Suppressor macrophage treated with lipopolysaccharide for 1 hour (primary cell): ENCODE measurements at regions not wholly inside any gene's neighbourhood (a gene's known extent, or its start where the extent isn't known, plus 50 kb on each side); places are given as distances from the start of the nearest gene placed in this dataset.
"Not testable (repeated sequence)": the region's sequence is repeated elsewhere in the genome, so short reads cannot be mapped to it uniquely, and the experiment has no call there.

Source experiments
- DNase-seq, 3 donors: peaks; one replicate each; pipeline ENCODE4 v3.0.0-alpha.2; 2020 to 2022

GRCh38 chr5:25568989-25569625 lies 924.3 kb upstream of the CDH10 start:
- peak in 2 of 3 donors; percentile 7 to 33 for DNase-seq

GRCh38 chr5:25568294-25568693 lies 923.5 kb upstream of the CDH10 start:
- no peak for DNase-seq

- no peak for DNase-seq
Measured at GRCh38 chr5:25567881-25568280, 923.1 kb upstream of the CDH10 start.

- no peak for DNase-seq
Measured at GRCh38 chr5:25562656-25563055, 917.9 kb upstream of the CDH10 start.

GRCh38 chr5:25554077-25554476 lies 909.3 kb upstream of the CDH10 start:
- no peak for DNase-seq

- no peak for DNase-seq
Measured at GRCh38 chr5:25552871-25553481, 908.2 kb upstream of the CDH10 start.

- no peak for DNase-seq
Measured at GRCh38 chr5:25550793-25551192, 906.0 kb upstream of the CDH10 start.

GRCh38 chr5:25544652-25545249 lies 900.0 kb upstream of the CDH10 start:
- peak; percentile 15 to 23 (median 20) for DNase-seq

- DNase-seq = no peak
Measured at GRCh38 chr5:25540628-25541027, 895.9 kb upstream of the CDH10 start.

GRCh38 chr5:25539536-25539935 lies 894.8 kb upstream of the CDH10 start:
- DNase-seq = no peak

- DNase-seq = not testable (repeated sequence)
Measured at GRCh38 chr5:25536461-25536860, 891.7 kb upstream of the CDH10 start.

- no peak for DNase-seq
Measured at GRCh38 chr5:25516141-25516540, 871.4 kb upstream of the CDH10 start.

GRCh38 chr5:25515525-25515924 lies 870.7 kb upstream of the CDH10 start:
- DNase-seq = no peak

GRCh38 chr5:25510692-25511091 lies 865.9 kb upstream of the CDH10 start:
- DNase-seq = not testable (repeated sequence)

- DNase-seq = not testable (repeated sequence)
Measured at GRCh38 chr5:25508011-25508410, 863.2 kb upstream of the CDH10 start.

GRCh38 chr5:25500635-25501034 lies 855.9 kb upstream of the CDH10 start:
- DNase-seq = no peak

- no peak for DNase-seq
Measured at GRCh38 chr5:25489834-25490538, 845.2 kb upstream of the CDH10 start.

GRCh38 chr5:25488119-25488518 lies 843.3 kb upstream of the CDH10 start:
- no peak for DNase-seq

GRCh38 chr5:25484391-25484790 lies 839.6 kb upstream of the CDH10 start:
- DNase-seq = no peak

GRCh38 chr5:25481463-25481862 lies 836.7 kb upstream of the CDH10 start:
- DNase-seq = no peak

GRCh38 chr5:25459082-25459481 lies 814.3 kb upstream of the CDH10 start:
- no peak for DNase-seq

- no peak for DNase-seq
Measured at GRCh38 chr5:25458628-25459027, 813.9 kb upstream of the CDH10 start.

- DNase-seq = no peak
Measured at GRCh38 chr5:25453500-25453899, 808.7 kb upstream of the CDH10 start.

- DNase-seq = no peak
Measured at GRCh38 chr5:25451294-25451693, 806.5 kb upstream of the CDH10 start.
